Hepatocyte (in vitro differentiated cells): ENCODE measurements at regions not wholly inside any gene's neighbourhood (a gene's known extent, or its start where the extent isn't known, plus 50 kb on each side); places are given as distances from the start of the nearest gene placed in this dataset.

Experiments used
- EZH2 ChIP-seq: fragments of 200-600 bp; sonication (generic); IDR thresholded peaks from 2 replicates; pipeline ENCODE4 v1.6.1; 2016; ENCODE audit warnings: antibody characterized with exemption, mild to moderate bottlenecking, borderline replicate concordance
- EZH2phosphoT487 ChIP-seq: fragments of 200-600 bp; sonication (generic); IDR thresholded peaks from one replicate; pipeline ENCODE4 v1.6.1; 2018; ENCODE audit warnings: antibody characterized with exemption, mild to moderate bottlenecking, low read depth, moderate library complexity; ENCODE audit not compliant: unreplicated experiment, severe bottlenecking
- TF ChIP-seq, protein P1 (sequence below): fragments of 200-600 bp; sonication (generic); IDR thresholded peaks from 2 replicates; pipeline ENCODE4 v1.5.1; 2016; ENCODE audit warnings: antibody characterized with exemption, mild to moderate bottlenecking; ENCODE audit not compliant: poor library complexity

DNA sequence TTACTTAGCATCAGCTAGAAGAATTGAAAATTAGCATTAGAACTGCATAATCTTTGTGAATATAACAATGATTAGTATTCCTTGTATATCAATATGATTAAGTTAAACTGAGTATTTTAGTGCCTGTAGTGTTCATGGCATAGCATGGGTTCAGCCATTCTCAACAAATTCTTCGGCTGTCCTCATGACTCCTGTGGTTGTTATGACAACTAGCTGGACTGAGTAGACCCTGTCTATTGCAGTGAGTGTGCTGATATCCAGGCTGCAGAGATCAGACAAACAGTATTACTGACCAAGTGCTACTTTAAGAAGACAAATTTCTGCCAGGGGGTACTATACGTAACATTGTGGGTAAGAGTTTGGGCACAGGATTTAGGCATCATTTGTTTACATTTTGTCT, 125.9 kb downstream of the NUDT12 start:
- TF ChIP-seq, protein P1, sequence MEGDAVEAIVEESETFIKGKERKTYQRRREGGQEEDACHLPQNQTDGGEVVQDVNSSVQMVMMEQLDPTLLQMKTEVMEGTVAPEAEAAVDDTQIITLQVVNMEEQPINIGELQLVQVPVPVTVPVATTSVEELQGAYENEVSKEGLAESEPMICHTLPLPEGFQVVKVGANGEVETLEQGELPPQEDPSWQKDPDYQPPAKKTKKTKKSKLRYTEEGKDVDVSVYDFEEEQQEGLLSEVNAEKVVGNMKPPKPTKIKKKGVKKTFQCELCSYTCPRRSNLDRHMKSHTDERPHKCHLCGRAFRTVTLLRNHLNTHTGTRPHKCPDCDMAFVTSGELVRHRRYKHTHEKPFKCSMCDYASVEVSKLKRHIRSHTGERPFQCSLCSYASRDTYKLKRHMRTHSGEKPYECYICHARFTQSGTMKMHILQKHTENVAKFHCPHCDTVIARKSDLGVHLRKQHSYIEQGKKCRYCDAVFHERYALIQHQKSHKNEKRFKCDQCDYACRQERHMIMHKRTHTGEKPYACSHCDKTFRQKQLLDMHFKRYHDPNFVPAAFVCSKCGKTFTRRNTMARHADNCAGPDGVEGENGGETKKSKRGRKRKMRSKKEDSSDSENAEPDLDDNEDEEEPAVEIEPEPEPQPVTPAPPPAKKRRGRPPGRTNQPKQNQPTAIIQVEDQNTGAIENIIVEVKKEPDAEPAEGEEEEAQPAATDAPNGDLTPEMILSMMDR: no peak
- TF ChIP-seq EZH2: no peak
- TF ChIP-seq EZH2phosphoT487: no peak
